Activated naive CD8-positive, alpha-beta T cell treated with anti-CD3 and anti-CD28 coated beads, Interleukin-2, amount 10 ng/mL, durations not matched to agents 7 days and 5 days (primary cell): ENCODE measurements at regions not wholly inside any gene's neighbourhood (a gene's known extent, or its start where the extent isn't known, plus 50 kb on each side); places are given as distances from the start of the nearest gene placed in this dataset.

ENCODE experiments used
- ATAC-seq: fragments of 150-1000 bp; cut with Tn5 transposase; one replicate; pipeline ENCODE4 v1.10.0; 2021; ENCODE audit warnings: low read depth, moderate library complexity
- POLR2A ChIA-PET: fragments of 350-600 bp; sonication (Branson Sonifier 250); formaldehyde crosslinking; loops from one replicate; lab custom pipeline; 2021; ENCODE audit warnings: antibody characterized with exemption; lab: Charles Lee
- DNase-seq: peaks from one replicate; pipeline ENCODE4 v3.0.0; 2021
- H3K27ac Mint-ChIP-seq: one replicate; pipeline ENCODE4 v1.8.0; 2022; ENCODE audit warnings: mild to moderate bottlenecking, mixed read lengths
- H3K27me3 Mint-ChIP-seq: one replicate; pipeline ENCODE4 v1.8.0; 2022; ENCODE audit warnings: mild to moderate bottlenecking, moderate library complexity, mixed read lengths
- H3K36me3 Mint-ChIP-seq: one replicate; pipeline ENCODE4 v1.8.0; 2021; ENCODE audit warnings: mild to moderate bottlenecking, mixed read lengths
- H3K4me1 Mint-ChIP-seq: one replicate; pipeline ENCODE4 v1.8.0; 2021; ENCODE audit warnings: mixed read lengths
- H3K4me3 Mint-ChIP-seq: one replicate; pipeline ENCODE4 v1.8.0; 2022; ENCODE audit warnings: mild to moderate bottlenecking, moderate library complexity, mixed read lengths
- H3K9me3 Mint-ChIP-seq: one replicate; pipeline ENCODE4 v1.8.0; 2021; ENCODE audit warnings: mixed read lengths

DNA sequence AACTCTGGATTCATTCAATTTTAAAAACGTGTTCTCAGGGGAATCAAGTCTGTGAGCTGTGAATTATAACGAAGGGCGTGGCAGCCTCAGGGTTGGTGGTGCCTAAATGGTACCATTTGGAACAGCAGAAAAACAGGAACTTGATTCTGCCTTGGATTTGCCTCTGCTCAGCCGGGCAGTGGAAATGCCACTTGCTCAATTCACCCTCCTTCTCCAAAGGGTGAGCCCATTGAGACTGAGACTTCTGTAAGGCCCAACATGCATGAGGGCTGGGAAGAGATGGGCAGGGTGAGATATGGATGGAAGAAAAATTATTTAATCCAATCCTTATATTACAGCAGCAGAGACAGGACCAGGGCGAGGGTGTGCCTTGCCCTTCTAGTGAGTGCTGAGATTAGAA lies 107.1 kb upstream of the HABP2 start:
- H3K9me3 Mint-ChIP-seq: no peaks in the 10 kb centered on the region

DNA sequence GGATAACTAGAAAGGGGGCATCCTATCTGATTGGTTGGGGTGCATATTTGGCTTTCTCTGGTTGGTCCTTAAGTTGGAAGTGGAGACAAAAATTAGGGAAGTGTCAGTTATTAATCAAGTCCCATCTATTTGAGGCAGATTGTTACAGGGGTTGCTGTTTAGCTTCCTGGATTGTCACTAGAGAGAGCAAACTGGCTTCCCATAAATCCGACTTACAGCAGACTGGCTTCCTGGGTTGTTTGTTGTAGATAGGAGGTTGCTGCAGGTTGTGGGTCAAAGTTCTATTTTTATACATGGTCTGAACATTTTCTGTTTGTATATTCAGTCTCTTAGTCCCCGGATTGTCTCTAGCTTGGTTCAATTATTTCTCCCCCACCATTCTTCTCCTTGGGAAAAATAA lies 106.1 kb upstream of the HABP2 start:
- ATAC-seq (no peak), DNase-seq (no peak)
- no peaks in the 10 kb centered on the region for H3K36me3 Mint-ChIP-seq
- peaks cover 21% of the 10 kb centered on the region for H3K27me3 Mint-ChIP-seq
- H3K27ac Mint-ChIP-seq: no peak overlapping the region
- H3K4me1 Mint-ChIP-seq: no peaks in the 10 kb centered on the region
- H3K4me3 Mint-ChIP-seq: no peak overlapping the region
- H3K9me3 Mint-ChIP-seq: no peaks in the 10 kb centered on the region
- POLR2A ChIA-PET: no interaction called here

More for the DNA sequence above, 107.1 kb upstream of the HABP2 start:
- DNase-seq (no peak), ATAC-seq (no peak)
- Mint-ChIP-seq H3K27ac (no peak overlapping the region), H3K27me3 (peaks cover 21% of the 10 kb centered on the region), H3K4me1 (no peaks in the 10 kb centered on the region), H3K4me3 (no peak overlapping the region), H3K36me3 (no peaks in the 10 kb centered on the region)
- POLR2A ChIA-PET: no interaction called here

DNA sequence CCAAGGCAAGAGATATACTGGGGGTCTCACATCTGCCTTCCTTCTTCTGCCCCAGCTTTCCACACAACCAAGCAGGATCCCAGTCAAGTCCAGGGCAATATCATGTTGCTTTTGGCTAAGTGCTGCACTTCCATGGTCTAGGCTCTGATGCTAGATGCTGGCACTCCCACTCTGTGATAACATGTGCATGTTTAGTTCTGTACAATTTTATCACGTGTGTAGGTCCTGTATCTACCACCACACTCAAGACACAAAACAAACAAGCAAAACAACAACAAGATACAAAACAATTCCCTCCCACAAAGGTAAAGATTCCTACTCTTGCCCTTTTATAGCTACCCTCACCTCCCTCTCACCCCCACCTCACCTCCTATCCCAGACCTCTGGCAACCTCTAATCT lies 105.6 kb upstream of the HABP2 start:
- no peaks in the 10 kb centered on the region for H3K36me3 Mint-ChIP-seq
- POLR2A ChIA-PET: no interaction called here
- ATAC-seq: no peak
- no peak overlapping the region for H3K27ac Mint-ChIP-seq
- peaks cover 23% of the 10 kb centered on the region for H3K27me3 Mint-ChIP-seq
- no peaks in the 10 kb centered on the region for H3K9me3 Mint-ChIP-seq
- no peak for DNase-seq
- H3K4me3 Mint-ChIP-seq: no peak overlapping the region
- H3K4me1 Mint-ChIP-seq: no peaks in the 10 kb centered on the region

DNA sequence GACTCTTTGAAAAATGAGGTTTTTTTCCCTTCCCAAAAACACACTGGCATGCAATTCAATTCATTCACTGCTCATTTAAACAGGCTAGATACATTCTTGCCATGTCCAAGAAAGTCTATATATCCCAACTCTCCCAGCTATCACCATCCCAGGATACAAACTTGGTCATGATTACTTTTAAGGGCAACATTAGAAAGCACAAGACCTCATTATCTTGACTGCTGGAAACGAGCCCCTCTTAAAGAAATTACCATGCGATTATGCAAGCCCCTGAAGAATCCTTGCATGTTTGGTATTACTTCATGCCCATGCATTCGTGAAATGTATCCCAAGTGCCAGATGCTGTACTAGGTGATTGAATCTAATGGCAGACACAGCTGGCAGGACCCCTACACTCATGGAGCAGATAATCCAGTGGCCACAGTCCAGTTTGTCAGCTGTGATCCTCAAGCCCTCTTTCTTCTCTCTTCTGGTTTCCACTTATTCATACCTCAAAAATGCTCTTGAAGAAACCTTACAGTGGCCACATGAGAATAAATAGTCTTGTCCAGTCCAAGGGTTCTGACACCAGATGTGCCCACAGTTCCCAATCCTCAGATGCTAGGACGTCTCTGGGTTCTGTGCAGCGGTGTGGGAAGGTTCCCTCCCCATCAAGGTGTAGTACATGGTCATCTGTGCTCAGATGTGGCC lies 103.7 kb upstream of the HABP2 start:
- no peaks in the 10 kb centered on the region for H3K36me3 Mint-ChIP-seq
- no peak overlapping the region for H3K4me3 Mint-ChIP-seq
- H3K27ac Mint-ChIP-seq: no peak overlapping the region
- H3K4me1 Mint-ChIP-seq: no peaks in the 10 kb centered on the region
- H3K27me3 Mint-ChIP-seq: peaks cover 28% of the 10 kb centered on the region
- DNase-seq (no peak), ATAC-seq (no peak)
- POLR2A ChIA-PET: no interaction called here
- H3K9me3 Mint-ChIP-seq: no peaks in the 10 kb centered on the region

DNA sequence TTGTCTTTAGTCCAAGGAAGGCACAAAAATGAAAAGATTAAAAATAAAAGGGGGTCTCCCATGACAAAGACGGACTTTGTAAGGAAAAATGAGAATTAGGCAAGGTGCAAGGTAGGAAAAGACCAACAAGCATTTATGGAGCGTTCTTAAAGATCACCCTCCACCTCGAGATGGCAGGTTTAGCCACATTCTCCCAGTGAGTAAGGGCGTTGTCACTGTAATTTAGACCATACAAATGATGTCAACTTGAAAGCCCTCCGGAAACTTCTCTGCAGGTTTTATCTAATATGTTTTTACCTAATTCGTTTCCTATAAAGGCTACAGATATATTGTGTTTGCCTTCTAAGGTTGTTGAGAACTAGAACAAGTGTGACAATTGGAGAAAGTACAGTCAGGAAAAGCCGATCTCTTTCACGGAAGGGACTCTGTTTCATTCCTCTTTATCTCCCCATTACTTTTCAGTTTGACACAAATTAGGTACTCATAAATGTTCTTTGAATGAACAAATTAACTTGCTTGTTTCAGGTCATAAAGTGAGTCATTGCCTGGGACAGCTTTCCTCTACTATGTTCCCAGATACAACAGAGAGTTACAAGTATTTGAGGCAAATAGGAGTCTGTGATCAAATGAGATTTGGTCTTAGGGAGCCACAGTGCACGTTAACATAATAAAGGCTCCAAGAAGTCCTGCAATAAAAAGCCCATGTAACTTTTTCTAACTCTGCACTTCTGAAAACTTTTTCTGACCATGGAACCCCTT lies 102.6 kb upstream of the HABP2 start:
- Mint-ChIP-seq H3K4me3 (no peak overlapping the region), H3K27ac (no peak overlapping the region), H3K4me1 (no peaks in the 10 kb centered on the region), H3K9me3 (no peaks in the 10 kb centered on the region), H3K36me3 (no peaks in the 10 kb centered on the region), H3K27me3 (peaks cover 27% of the 10 kb centered on the region)
- ATAC-seq: no peak
- POLR2A ChIA-PET: no interaction called here
- DNase-seq: no peak

DNA sequence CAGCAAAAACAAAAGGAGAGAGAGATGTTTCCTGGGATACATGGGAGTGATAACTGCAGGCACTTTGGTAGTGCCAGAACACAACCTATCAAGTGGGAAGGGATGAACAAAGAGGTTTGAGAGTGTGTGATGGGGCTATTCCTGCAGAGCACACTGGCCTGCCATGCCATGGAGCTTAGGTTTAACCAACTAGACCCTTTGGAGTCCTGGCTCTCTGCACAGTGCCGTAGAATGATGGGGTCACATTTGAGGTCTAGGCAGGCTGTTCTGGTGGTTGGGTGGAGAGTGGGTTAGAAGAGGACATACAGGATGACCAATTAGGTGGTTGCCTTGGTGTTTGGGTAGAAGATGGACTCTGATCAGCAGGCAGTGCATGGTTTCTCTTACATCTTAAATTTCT lies 101.9 kb upstream of the HABP2 start:
- H3K36me3 Mint-ChIP-seq: no peaks in the 10 kb centered on the region
- peaks cover 27% of the 10 kb centered on the region for H3K27me3 Mint-ChIP-seq
- POLR2A ChIA-PET: no interaction called here
- no peaks in the 10 kb centered on the region for H3K4me1 Mint-ChIP-seq
- no peak for DNase-seq
- no peaks in the 10 kb centered on the region for H3K9me3 Mint-ChIP-seq
- no peak overlapping the region for H3K4me3 Mint-ChIP-seq
- no peak overlapping the region for H3K27ac Mint-ChIP-seq
- ATAC-seq: no peak

DNA sequence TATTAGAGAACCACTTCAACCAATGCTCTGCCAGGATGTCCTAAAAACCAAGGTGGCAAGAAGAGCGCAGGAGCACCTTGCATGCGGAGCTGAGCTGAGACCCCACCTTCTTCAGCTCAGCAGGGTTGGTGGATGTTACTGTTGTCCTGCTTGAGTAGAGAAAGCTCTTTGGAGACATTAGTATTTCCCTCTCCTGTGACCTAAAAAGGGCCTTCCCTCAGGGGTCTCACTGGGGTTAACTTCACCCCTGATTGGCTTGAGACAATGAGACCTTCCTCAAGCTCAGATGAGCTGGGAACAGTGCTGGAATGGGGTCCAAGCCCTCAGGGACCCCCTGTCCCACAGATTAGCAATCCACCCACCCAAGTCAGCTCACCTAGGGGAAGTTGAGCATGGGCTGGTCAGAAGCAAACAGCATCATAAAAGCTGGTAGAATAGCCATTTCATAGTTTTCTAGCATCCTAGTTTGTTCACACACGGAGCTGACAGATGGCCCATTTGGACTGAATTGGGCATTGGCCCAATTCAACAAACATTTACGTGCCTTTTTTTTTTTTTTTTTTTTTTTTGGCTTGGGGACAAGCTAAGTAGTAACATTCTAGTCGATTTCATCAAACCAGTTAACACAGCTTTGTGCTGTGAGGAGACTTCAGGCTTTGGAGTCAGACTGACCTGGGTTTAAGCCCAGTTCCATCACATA lies 100.6 kb upstream of the HABP2 start:
- Mint-ChIP-seq H3K9me3 (no peaks in the 10 kb centered on the region), H3K4me3 (no peak overlapping the region), H3K36me3 (no peaks in the 10 kb centered on the region), H3K27ac (no peak overlapping the region), H3K4me1 (peaks cover 3% of the 10 kb centered on the region), H3K27me3 (peaks cover 20% of the 10 kb centered on the region)
- POLR2A ChIA-PET: no interaction called here
- ATAC-seq (no peak), DNase-seq (no peak)

DNA sequence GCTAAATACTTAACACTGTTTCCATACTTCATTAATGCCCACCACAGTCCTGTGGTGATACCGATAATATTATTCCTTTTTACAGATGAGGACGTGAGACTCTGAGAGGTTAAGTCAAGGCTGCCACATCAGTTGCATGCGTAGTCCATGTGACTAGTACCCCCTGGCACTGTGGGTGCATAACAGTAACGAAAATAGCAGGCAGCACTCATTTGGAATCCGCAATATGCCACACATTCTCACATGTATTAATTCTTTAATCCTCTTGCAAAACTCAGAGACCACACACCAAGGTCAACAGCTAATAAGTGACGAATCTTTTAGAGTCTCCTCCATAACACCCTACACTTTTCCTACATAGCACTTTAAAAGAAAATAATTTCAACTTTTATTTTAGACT lies 99.5 kb upstream of the HABP2 start:
- no peak overlapping the region for H3K4me3 Mint-ChIP-seq
- H3K9me3 Mint-ChIP-seq: no peaks in the 10 kb centered on the region
- H3K27me3 Mint-ChIP-seq: peaks cover 20% of the 10 kb centered on the region
- no peaks in the 10 kb centered on the region for H3K36me3 Mint-ChIP-seq
- no peak overlapping the region for H3K27ac Mint-ChIP-seq
- peaks cover 3% of the 10 kb centered on the region for H3K4me1 Mint-ChIP-seq
- ATAC-seq (no peak), DNase-seq (no peak)
- POLR2A ChIA-PET: no interaction called here

DNA sequence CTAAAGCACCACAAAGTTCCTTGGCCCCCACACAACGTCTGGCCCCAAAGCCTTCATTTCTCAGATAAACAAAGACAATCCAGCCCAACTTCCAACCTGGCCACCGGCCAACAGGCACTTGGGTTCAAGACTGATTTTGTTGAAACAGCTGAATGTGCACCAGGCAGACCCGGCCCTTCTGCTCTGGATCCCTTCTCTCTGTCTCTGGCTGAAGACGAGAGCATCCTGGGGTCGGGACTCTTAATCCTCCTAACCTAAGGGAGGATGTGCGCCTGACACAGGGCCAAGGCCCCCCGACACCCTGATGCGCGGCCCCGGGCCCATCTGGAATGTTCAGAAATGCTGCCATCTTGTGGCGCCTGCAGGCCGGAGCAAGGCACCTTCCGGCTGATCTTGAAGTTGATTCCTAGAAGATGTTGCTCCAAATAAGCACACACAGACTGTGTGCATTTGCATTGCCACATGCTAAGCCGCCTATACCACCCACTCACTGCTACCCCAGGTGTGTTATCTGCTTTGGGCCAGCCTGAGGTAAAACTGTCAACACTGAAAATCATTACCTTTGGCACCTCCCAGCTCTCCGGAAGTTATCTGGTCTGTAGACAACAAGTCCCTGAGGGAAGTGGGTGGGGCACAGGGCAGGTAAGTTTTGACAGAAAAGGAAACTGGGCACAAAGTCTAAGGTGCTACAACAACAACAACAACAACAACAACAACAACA lies 98.4 kb upstream of the HABP2 start:
- Mint-ChIP-seq H3K36me3 (no peaks in the 10 kb centered on the region), H3K4me1 (peaks cover 3% of the 10 kb centered on the region), H3K27ac (no peak overlapping the region), H3K27me3 (peaks cover 16% of the 10 kb centered on the region), H3K4me3 (no peak overlapping the region), H3K9me3 (no peaks in the 10 kb centered on the region)
- ATAC-seq: peak; percentile 47
- POLR2A ChIA-PET: no interaction called here
- DNase-seq: peak; percentile 47

DNA sequence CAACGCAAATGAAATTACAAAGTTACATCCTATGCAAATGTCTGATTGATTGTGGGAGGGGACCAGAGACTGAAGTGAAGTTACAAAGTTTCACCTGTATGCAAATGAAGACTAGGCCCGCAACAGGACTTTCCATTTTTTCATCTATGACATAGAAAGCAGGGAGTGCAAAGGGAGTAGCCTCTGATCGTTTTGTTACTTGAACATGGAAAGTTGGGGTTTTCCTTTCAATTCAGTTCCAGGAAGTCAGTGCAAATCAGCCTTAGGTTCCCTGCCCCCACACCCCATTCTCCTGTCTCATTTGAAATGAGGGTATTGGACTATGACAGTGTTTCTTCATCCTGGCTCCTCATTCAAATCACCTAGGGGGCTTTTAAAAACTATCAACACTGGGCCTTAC lies 96.9 kb upstream of the HABP2 start:
- Mint-ChIP-seq H3K4me3 (no peak overlapping the region), H3K36me3 (no peaks in the 10 kb centered on the region), H3K9me3 (no peaks in the 10 kb centered on the region), H3K27ac (no peak overlapping the region), H3K27me3 (peaks cover 12% of the 10 kb centered on the region), H3K4me1 (peaks cover 3% of the 10 kb centered on the region)
- DNase-seq: no peak
- POLR2A ChIA-PET: no interaction called here
- ATAC-seq: no peak

DNA sequence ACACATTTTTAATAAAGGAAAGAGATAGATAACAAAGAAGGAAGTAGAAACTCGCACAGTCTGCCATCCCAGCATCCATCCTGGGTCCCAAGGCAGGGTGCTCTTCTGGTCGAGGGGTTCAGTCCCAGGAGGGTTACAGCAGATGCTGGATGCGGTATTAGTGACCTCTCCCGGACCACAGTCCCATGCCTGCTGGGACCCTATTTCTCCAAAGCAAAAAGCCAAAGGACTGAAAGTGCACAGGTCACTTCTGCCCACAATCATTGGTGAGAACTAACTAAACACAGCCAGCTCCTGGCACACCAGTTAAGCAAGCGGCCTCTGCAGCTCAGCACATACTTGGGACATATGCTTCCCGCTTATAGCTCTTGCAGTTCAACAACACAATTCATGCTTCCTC lies 96.1 kb upstream of the HABP2 start:
- POLR2A ChIA-PET: no interaction called here
- peaks cover 3% of the 10 kb centered on the region for H3K4me1 Mint-ChIP-seq
- no peaks in the 10 kb centered on the region for H3K36me3 Mint-ChIP-seq
- H3K27me3 Mint-ChIP-seq: peaks cover 17% of the 10 kb centered on the region
- ATAC-seq (no peak), DNase-seq (no peak)
- H3K4me3 Mint-ChIP-seq: no peak overlapping the region
- no peak overlapping the region for H3K27ac Mint-ChIP-seq
- no peaks in the 10 kb centered on the region for H3K9me3 Mint-ChIP-seq

DNA sequence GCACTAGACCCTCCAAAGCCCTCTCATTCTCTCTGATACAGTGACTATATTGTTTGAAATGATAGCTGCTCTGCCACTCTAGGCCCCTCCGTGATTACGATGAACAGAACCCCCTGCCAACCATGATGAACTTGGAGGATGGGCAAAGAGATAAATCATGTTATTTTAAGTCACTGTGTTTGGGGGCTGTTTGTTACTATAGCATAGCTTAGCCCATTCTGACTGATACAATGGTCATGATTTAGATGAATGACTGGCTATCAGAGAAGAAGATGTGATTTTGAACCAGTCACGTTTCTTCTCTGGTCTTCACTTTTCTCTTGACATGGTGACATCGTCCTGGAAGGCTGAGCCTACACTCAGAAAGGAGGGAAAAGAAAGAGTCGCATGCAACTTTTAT lies 95.4 kb upstream of the HABP2 start:
- Mint-ChIP-seq H3K9me3 (no peaks in the 10 kb centered on the region), H3K4me1 (peaks cover 3% of the 10 kb centered on the region), H3K27ac (no peak overlapping the region), H3K36me3 (no peaks in the 10 kb centered on the region), H3K4me3 (no peak overlapping the region), H3K27me3 (peaks cover 15% of the 10 kb centered on the region)
- ATAC-seq (no peak), DNase-seq (no peak)
- POLR2A ChIA-PET: no interaction called here

DNA sequence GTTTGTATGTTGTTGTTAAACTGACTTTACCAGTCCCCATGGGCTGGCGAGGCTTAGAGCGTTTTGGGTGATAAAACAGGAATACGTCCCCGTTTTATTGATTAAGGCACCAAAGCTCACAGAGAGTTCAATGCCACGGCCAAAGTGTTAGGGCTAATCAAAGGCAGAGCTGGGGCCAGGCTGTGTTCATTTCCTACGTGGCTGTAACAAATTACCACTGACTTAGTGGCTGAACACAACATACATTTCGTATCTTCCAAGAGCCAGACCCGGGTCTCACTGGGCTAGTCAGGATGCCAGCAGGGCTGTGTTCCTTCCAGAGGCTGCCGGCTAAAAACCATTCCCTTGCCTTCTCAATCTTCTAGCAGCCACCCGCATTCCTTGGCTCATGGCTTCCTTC lies 94.4 kb upstream of the HABP2 start:
- Mint-ChIP-seq H3K4me1 (peaks cover 3% of the 10 kb centered on the region), H3K4me3 (no peak overlapping the region), H3K36me3 (no peaks in the 10 kb centered on the region), H3K27me3 (peaks cover 19% of the 10 kb centered on the region), H3K9me3 (no peaks in the 10 kb centered on the region), H3K27ac (no peak overlapping the region)
- ATAC-seq (no peak), DNase-seq (no peak)
- POLR2A ChIA-PET: no interaction called here
